Erythroblast (primary cell): ENCODE measurements at regions not wholly inside any gene's neighbourhood (a gene's known extent, or its start where the extent isn't known, plus 50 kb on each side); places are given as distances from the start of the nearest gene placed in this dataset.

Source experiments
- GATA1 ChIP-seq: IDR thresholded peaks from 2 replicates; pipeline ENCODE4 v1.6.1; 2011; ENCODE audit warnings: low read depth, mild to moderate bottlenecking, control low read depth, low read length, moderate library complexity
- POLR2A ChIP-seq: IDR thresholded peaks from 2 replicates; pipeline ENCODE4 v1.6.1; 2011; ENCODE audit warnings: mild to moderate bottlenecking, low read length

DNA sequence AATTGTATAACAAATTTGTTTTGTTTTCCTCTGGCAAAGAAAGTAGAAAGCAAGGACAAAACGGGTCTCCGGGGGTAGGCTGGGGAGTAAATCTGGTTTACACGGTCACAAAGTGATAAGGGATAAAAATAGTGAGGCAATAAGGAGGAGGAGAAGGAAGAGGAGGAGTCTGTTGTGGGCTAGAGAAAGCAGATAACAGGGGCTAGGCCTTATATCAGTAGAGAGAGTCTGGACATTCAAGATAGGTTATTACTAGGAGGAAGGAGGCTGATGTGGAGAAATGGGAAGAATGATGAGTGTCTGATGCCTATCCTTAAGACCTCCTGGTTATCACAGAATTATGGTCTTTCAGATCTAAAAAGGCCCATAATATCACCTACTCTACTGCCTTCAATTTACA lies 83.2 kb upstream of the SSTR1 start:
- TF ChIP-seq POLR2A: no peak
- TF ChIP-seq GATA1: no peak
